LHCN-M2 (cell line): ENCODE measurements at regions not wholly inside any gene's neighbourhood (a gene's known extent, or its start where the extent isn't known, plus 50 kb on each side); places are given as distances from the start of the nearest gene placed in this dataset.
A peak's percentile ranks its signal among the peaks of the same experiment; 100 is the strongest.

Source experiments
- DNase-seq: peaks from one replicate; pipeline ENCODE4 v3.0.0-alpha.2; 2012; ENCODE audit warnings: low read depth

- DNase-seq, result no peak
Measured at GRCh38 chr13:24007979-24008620, 110.8 kb upstream of the C1QTNF9B start.

- no peak for DNase-seq
Measured at GRCh38 chr13:24008679-24009078, 111.4 kb upstream of the C1QTNF9B start.

GRCh38 chr13:24011266-24011665 is 114.0 kb upstream of the C1QTNF9B start:
- no peak for DNase-seq

- no peak for DNase-seq
Measured at GRCh38 chr13:24012648-24013047, 115.3 kb upstream of the C1QTNF9B start.

- no peak for DNase-seq
Measured at GRCh38 chr13:24013189-24013588, 115.9 kb upstream of the C1QTNF9B start.

- DNase-seq, result no peak
Measured at GRCh38 chr13:24016046-24016445, 118.7 kb upstream of the C1QTNF9B start.

GRCh38 chr13:24022568-24022967 is 125.3 kb upstream of the C1QTNF9B start:
- DNase-seq, result no peak

- no peak for DNase-seq
Measured at GRCh38 chr13:24023073-24023472, 125.8 kb upstream of the C1QTNF9B start.

GRCh38 chr13:24027494-24027893 is 130.2 kb upstream of the C1QTNF9B start:
- DNase-seq, result no peak

GRCh38 chr13:24032252-24032651 is 128.3 kb upstream of the SPATA13 start:
- peak; percentile 56 for DNase-seq

- no peak for DNase-seq
Measured at GRCh38 chr13:24032674-24033073, 127.8 kb upstream of the SPATA13 start.

GRCh38 chr13:24033527-24034302 is 126.8 kb upstream of the SPATA13 start:
- DNase-seq, result peak; percentile 87

GRCh38 chr13:24035411-24035810 is 125.1 kb upstream of the SPATA13 start:
- no peak for DNase-seq

GRCh38 chr13:24036115-24036514 is 124.4 kb upstream of the SPATA13 start:
- DNase-seq, result no peak

- DNase-seq, result peak; percentile 73
Measured at GRCh38 chr13:24038405-24038804, 122.1 kb upstream of the SPATA13 start.

- DNase-seq, result peak; percentile 40
Measured at GRCh38 chr13:24038841-24039330, 121.6 kb upstream of the SPATA13 start.

- no peak for DNase-seq
Measured at GRCh38 chr13:24039621-24040475, 120.7 kb upstream of the SPATA13 start.

GRCh38 chr13:24040835-24041234 is 119.7 kb upstream of the SPATA13 start:
- no peak for DNase-seq

- DNase-seq, result no peak
Measured at GRCh38 chr13:24041651-24042225, 118.8 kb upstream of the SPATA13 start.

GRCh38 chr13:24042710-24043440 is 117.6 kb upstream of the SPATA13 start:
- peak; percentile 57 for DNase-seq
